GM23338 (cell line): ENCODE measurements at regions not wholly inside any gene's neighbourhood (a gene's known extent, or its start where the extent isn't known, plus 50 kb on each side); places are given as distances from the start of the nearest gene placed in this dataset.

ENCODE experiments used
- CREB1 ChIP-seq: fragments of 250-450 bp; sonication (Bioruptor Pico); IDR thresholded peaks from 2 replicates; pipeline ENCODE4 v1.5.0; 2020; ENCODE audit warnings: low read depth, mild to moderate bottlenecking, moderate library complexity
- CTCF ChIP-seq, 2 experiments: fragments of 200-600 bp in 1 of 2; sonication (generic) in 1 of 2; conservative IDR thresholded peaks; 2 replicates each; pipeline versions ENCODE4 v1.5.1 to v1.6.1; 2016 to 2017; ENCODE audit warnings: antibody characterized with exemption in 2 of 2, low read depth in 2 of 2, mild to moderate bottlenecking in 2 of 2, moderate library complexity in 1 of 2
- EZH2 ChIP-seq: fragments of 200-600 bp; sonication (generic); IDR thresholded peaks from one replicate; pipeline ENCODE4 v1.8.0; 2017; ENCODE audit warnings: antibody characterized with exemption, mild to moderate bottlenecking, low read depth; ENCODE audit not compliant: unreplicated experiment
- EZH2phosphoT487 ChIP-seq: fragments of 200-600 bp; sonication (generic); IDR thresholded peaks from one replicate; pipeline ENCODE4 v1.8.1; 2018; ENCODE audit warnings: antibody characterized with exemption; ENCODE audit not compliant: unreplicated experiment
- JUNB ChIP-seq: IDR thresholded peaks from one replicate; pipeline ENCODE4 v1.6.1; 2016; ENCODE audit warnings: antibody characterized with exemption; ENCODE audit not compliant: unreplicated experiment
- POLR2AphosphoS5 ChIP-seq: IDR thresholded peaks from 2 replicates; pipeline ENCODE4 v1.6.1; 2016; ENCODE audit warnings: antibody characterized with exemption, low read depth
- REST ChIP-seq: IDR thresholded peaks from one replicate; pipeline ENCODE4 v1.6.1; 2018; ENCODE audit warnings: antibody characterized with exemption; ENCODE audit not compliant: unreplicated experiment
- ZNF331 ChIP-seq: fragments of 250-450 bp; sonication (Bioruptor Pico); IDR thresholded peaks from 2 replicates; pipeline ENCODE4 v1.5.0; 2020; ENCODE audit warnings: low read depth, mild to moderate bottlenecking, moderate library complexity
- TF ChIP-seq, protein P1 (sequence below): IDR thresholded peaks from 2 replicates; pipeline ENCODE4 v1.6.1; 2016; ENCODE audit warnings: antibody characterized with exemption

GRCh38 chr10:29797616-29798015 is 162.8 kb upstream of the SVIL start:
- TF ChIP-seq EZH2 (no peak), CTCF (conservative IDR thresholded peaks at IDR 0.05; ENCODE audit: low read depth in 2 of 2) (no peak), CREB1 (CRISPR knock-in tag) (no peak), REST (no peak), EZH2phosphoT487 (no peak), POLR2AphosphoS5 (no peak), JUNB (no peak), ZNF331 (CRISPR knock-in tag) (no peak)
- TF ChIP-seq, protein P1, sequence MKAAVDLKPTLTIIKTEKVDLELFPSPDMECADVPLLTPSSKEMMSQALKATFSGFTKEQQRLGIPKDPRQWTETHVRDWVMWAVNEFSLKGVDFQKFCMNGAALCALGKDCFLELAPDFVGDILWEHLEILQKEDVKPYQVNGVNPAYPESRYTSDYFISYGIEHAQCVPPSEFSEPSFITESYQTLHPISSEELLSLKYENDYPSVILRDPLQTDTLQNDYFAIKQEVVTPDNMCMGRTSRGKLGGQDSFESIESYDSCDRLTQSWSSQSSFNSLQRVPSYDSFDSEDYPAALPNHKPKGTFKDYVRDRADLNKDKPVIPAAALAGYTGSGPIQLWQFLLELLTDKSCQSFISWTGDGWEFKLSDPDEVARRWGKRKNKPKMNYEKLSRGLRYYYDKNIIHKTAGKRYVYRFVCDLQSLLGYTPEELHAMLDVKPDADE = no peak
